ENCODE measurements at regions not wholly inside any gene's neighbourhood (a gene's known extent, or its start where the extent isn't known, plus 50 kb on each side); places are given as distances from the start of the nearest gene placed in this dataset.
"Not testable (repeated sequence)": the region's sequence is repeated elsewhere in the genome, so short reads cannot be mapped to it uniquely, and the experiment has no call there.

GRCh38 chr3:69490235-69490634 lies 104.3 kb upstream of the FRMD4B start:
- no peak for DNase-seq (ENCODE audit: low spot score)
- FAIRE-seq, result no peak

GRCh38 chr3:69488026-69488425 lies 102.1 kb upstream of the FRMD4B start:
- FAIRE-seq, result no peak
- no peak for DNase-seq (ENCODE audit: low spot score)

GRCh38 chr3:69485489-69485888 lies 99.6 kb upstream of the FRMD4B start:
- DNase-seq (ENCODE audit: low spot score) (no peak), FAIRE-seq (no peak)

DNA sequence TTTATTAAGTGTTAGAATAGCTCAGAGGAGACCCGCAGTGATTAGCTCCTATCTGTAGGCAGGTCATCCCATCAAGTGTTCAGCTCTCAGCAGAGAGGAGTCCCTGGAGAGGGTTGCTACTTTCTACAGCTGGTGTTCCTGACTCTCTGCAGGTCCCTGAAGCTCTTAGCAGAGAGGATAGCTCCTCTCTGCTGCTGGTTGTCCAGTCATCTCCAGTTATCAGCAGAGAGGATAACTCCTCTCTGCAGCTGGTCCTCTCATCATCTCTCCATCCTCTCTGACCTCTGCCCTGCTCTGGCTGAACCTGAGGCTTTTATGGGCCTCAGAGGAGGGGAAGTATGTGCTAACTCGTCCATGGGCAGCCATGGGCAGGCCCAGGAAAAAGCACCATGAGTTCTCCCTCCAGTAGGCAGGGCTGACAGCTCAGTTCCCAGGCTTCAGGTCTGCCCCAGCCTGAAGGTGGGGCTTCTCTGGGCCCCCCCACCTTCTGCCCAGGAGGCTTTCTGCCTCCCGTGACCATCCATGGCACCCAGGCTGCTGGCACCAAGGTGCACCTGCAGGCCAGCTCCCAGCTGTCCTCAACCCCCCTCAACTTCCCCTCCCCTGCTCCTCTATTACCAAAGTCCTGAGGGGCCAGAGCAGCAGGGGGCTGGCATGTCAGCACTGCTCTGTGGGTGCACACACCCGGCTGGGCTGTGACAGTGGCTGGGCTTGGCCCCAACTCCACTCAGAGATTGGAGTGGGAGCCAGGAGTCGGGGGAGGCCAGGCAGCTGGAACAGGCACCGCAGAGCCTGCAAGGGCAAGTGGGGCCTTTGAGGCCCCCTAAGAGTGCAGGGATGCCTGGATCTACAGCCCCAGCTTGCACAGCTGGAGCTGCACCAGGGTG lies 98.9 kb upstream of the FRMD4B start:
- FAIRE-seq, result no peak
- no peak for DNase-seq (ENCODE audit: low spot score)

GRCh38 chr3:69483449-69483848 lies 97.6 kb upstream of the FRMD4B start:
- FAIRE-seq, result no peak
- DNase-seq (ENCODE audit: low spot score), result no peak

GRCh38 chr3:69480986-69481385 lies 95.1 kb upstream of the FRMD4B start:
- not testable (repeated sequence) for FAIRE-seq

DNA sequence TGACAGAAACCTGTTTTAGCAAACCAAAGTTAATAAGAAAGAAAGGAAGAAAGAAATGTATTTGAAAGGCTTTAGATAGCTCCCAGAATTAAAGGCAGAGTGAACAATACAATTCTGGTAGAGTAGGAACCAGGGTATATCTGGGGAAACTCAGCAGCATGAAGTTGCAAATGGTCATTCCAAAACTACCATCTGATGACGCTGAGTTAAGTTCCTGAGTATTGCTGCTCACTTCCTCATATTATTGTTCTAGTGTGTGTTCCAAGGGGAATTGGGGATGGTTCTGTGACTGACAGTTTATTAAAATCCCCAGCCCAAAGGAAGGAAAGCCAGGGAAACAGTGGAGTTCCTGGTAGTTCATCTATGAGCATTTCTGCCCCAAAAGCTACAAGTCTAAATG lies 88.3 kb upstream of the FRMD4B start:
- FAIRE-seq, result no peak
- no peak for DNase-seq (ENCODE audit: low spot score)

More at GRCh38 chr3:69480986-69481385, 95.1 kb upstream of the FRMD4B start:
- DNase-seq (ENCODE audit: low spot score), result not testable (repeated sequence)

GRCh38 chr3:69472093-69472492 lies 86.2 kb upstream of the FRMD4B start:
- DNase-seq (ENCODE audit: low spot score) (no peak), FAIRE-seq (no peak)

- DNase-seq (ENCODE audit: low spot score) (no peak), FAIRE-seq (no peak)
These were observed 77.6 kb upstream of the FRMD4B start for GRCh38 chr3:69463531-69463930.

- DNase-seq (ENCODE audit: low spot score) (no peak), FAIRE-seq (no peak)
These were observed 76.9 kb upstream of the FRMD4B start for GRCh38 chr3:69462826-69463100.

GRCh38 chr3:69462022-69462825 lies 76.3 kb upstream of the FRMD4B start:
- FAIRE-seq, result no peak

GRCh38 chr3:69460034-69460433 lies 74.1 kb upstream of the FRMD4B start:
- FAIRE-seq, result no peak
- no peak for DNase-seq (ENCODE audit: low spot score)

More at GRCh38 chr3:69462022-69462825, 76.3 kb upstream of the FRMD4B start:
- no peak for DNase-seq (ENCODE audit: low spot score)

- FAIRE-seq, result no peak
- DNase-seq (ENCODE audit: low spot score), result no peak
These were observed 73.0 kb upstream of the FRMD4B start for GRCh38 chr3:69458803-69459365.

DNA sequence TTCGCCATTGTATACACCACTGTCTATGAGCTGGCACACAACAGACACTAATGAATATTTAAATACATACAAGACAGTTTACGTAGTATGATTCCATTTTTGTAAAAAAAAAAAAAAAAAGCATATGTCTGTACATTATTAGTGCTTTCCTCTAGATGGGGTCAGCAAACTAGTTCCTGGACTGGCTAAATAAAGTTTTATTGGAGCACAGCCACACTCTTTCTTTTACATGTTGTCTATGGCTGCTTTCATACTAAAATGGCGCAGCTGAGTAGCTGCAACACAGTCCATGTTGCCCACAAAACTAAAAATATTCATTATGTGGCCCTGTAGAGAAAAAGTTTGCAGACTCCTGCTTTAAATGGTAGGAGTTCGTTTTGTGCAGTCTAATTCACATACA lies 70.7 kb upstream of the FRMD4B start:
- no peak for DNase-seq (ENCODE audit: low spot score)
- FAIRE-seq, result no peak

GRCh38 chr3:69454204-69454787 lies 68.4 kb upstream of the FRMD4B start:
- FAIRE-seq (no peak), DNase-seq (ENCODE audit: low spot score) (no peak)

DNA sequence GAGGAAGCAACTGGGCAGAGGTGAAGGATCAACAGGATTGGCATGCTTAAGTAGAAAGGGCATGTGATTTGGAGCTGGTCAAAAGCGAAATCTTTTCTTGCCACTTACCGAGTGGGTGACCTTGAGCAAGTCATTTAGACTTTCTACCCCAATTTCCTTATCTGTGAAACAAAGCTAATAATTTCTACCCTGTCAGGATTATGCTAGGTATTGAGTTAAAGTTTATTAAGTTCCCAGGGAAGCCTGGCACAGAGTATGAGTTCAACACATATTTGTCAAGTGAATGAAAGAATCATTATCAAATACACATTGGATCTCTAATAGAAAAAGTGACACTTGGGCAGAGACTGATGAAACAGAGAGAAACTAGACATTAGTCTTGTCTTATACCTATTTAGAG lies 66.4 kb upstream of the FRMD4B start:
- DNase-seq (ENCODE audit: low spot score), result no peak
- FAIRE-seq, result no peak

DNA sequence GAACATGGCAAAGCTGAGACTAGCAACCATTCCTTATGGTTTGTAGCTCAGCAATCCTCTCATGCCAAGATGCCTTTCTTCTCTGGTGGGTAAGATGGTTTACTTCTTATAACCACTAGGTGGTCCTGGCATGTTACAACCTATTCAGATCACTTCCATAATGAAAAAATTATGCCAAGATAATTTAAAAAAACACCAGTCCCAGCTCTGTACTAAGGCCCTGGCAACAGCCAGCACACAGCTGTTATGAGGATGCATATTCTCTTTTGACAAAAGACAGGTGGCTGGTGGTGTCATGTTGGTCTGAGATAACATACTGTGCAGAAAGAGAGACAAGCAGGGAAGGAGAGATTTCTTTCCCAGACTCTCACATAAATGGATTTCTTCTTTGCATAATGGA lies 65.7 kb upstream of the FRMD4B start:
- FAIRE-seq (no peak), DNase-seq (ENCODE audit: low spot score) (no peak)

- DNase-seq (ENCODE audit: low spot score), result no peak
- FAIRE-seq, result no peak
These were observed 63.0 kb upstream of the FRMD4B start for GRCh38 chr3:69448877-69449276.

- FAIRE-seq (no peak), DNase-seq (ENCODE audit: low spot score) (no peak)
These were observed 60.6 kb upstream of the FRMD4B start for GRCh38 chr3:69446402-69447072.

DNA sequence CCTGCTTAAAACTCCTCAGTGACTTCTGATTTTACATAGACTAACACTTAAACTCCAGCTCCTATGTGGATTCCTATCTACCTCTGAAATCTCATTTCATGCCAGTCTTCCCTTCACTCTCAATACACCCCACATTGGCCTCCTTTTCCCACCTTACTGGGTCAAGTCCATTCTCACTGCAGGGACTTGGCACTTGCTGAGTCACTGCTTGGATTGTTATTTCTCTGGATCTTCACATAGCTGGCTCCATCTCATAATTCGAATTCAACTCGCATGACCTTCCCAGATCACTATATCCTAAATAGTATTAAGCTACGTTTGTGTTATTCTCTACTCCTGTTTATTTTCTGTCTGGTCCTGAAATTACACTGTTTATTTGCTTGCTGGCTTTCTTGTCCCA lies 59.6 kb upstream of the FRMD4B start:
- DNase-seq (ENCODE audit: low spot score) (no peak), FAIRE-seq (no peak)

DNA sequence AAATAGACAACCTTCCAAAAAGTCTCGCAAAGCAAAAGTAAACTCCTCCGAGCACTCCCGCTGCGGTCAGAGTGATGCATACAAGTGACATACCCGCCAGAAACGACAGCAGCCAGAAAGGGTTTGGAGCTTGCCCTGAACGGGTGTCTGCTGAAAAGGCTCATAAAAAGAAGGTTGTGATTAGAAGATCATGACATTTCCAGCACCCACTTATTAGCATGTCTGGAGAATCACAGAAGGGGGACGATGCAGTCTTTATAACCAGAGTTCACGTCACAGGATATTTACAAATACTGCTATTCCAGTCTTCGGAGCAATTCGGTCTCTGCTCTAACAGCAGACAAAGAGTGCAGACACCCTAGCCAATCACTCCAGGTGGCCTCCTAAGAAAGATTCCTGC lies 59.1 kb upstream of the FRMD4B start:
- no peak for DNase-seq (ENCODE audit: low spot score)
- no peak for FAIRE-seq
